HEK293 (cell line): ENCODE measurements at regions not wholly inside any gene's neighbourhood (a gene's known extent, or its start where the extent isn't known, plus 50 kb on each side); places are given as distances from the start of the nearest gene placed in this dataset.

Source experiments
- CTCF ChIP-seq: fragments of 450-650 bp; formaldehyde crosslinking; IDR thresholded peaks from 2 replicates; pipeline ENCODE4 v1.5.1; 2016; ENCODE audit warnings: missing biosample characterization, missing genetic modification characterization
- PATZ1 ChIP-seq: fragments of 450-650 bp; formaldehyde crosslinking; IDR thresholded peaks from 2 replicates; pipeline ENCODE4 v1.5.1; 2016; ENCODE audit warnings: missing biosample characterization, missing genetic modification characterization

GRCh38 chr10:76763376-76763775 is 874.2 kb downstream of the KCNMA1 start:
- TF ChIP-seq CTCF (tag by site-specific recombination) = no peak
- no peak for TF ChIP-seq PATZ1 (tag by site-specific recombination)
